IMR-90 (cell line): ENCODE measurements at regions not wholly inside any gene's neighbourhood (a gene's known extent, or its start where the extent isn't known, plus 50 kb on each side); places are given as distances from the start of the nearest gene placed in this dataset.

Experiments
- ATAC-seq: fragments of 200-7000 bp; cut with Tn5 transposase; 2 replicates; pipeline ENCODE4 v1.9.1; 2020; ENCODE audit warnings: low read depth, mild to moderate bottlenecking, moderate library complexity
- BruUV-seq: library from RNA; stranded (reverse); fragments of 400-500 nt; replicated peaks from 2 replicates; lab custom pipeline; 2021; lab: Mats Ljungman, UMichigan
- CTCF ChIA-PET: fragments of 300-600 bp; formaldehyde crosslinking; extraction: SDS; loops from one replicate; lab custom pipeline; 2021; ENCODE audit warnings: antibody characterized with exemption; lab: Yijun Ruan, JAX
- POLR2A ChIA-PET: fragments of 300-600 bp; sonication (Branson Sonifier 250); formaldehyde crosslinking; loops from one replicate; lab custom pipeline; 2022; ENCODE audit warnings: antibody characterized with exemption; ENCODE audit not compliant: unreplicated experiment; lab: Charles Lee
- DNase-seq: peaks from one replicate; pipeline ENCODE4 v3.0.0; 2013
- H2AFZ ChIP-seq: replicated peaks from 2 replicates; pipeline ENCODE3; 2013; ENCODE audit warnings: low read length, mild to moderate bottlenecking; ENCODE audit not compliant: poor library complexity
- H2AK5ac ChIP-seq: 2 replicates; pipeline ENCODE4 v1.6.1; 2013; ENCODE audit warnings: low read depth, low read length, inconsistent platforms
- H2AK9ac ChIP-seq: replicated peaks from 2 replicates; pipeline ENCODE3; 2013; ENCODE audit warnings: mild to moderate bottlenecking, low read depth, low read length, moderate library complexity; ENCODE audit not compliant: poor library complexity
- H2BK120ac ChIP-seq: 2 replicates; pipeline ENCODE4 v1.6.1; 2013; ENCODE audit warnings: low read depth, low read length, inconsistent platforms
- H2BK15ac ChIP-seq: 3 replicates; pipeline ENCODE4 v1.6.1; 2013; ENCODE audit warnings: low read depth, low read length, inconsistent platforms
- H2BK20ac ChIP-seq: 2 replicates; pipeline ENCODE4 v1.6.1; 2013; ENCODE audit warnings: low read depth, mild to moderate bottlenecking, inconsistent platforms, low read length, moderate library complexity
- H2BK5ac ChIP-seq: 2 replicates; pipeline ENCODE4 v1.6.1; 2013; ENCODE audit warnings: mild to moderate bottlenecking, low read depth, low read length, inconsistent platforms; ENCODE audit not compliant: poor library complexity, severe bottlenecking
- H3K14ac ChIP-seq: replicated peaks from 2 replicates; pipeline ENCODE4 v1.6.1; 2013; ENCODE audit warnings: low read depth, low read length, inconsistent platforms
- H3K18ac ChIP-seq: 2 replicates; pipeline ENCODE4 v1.6.1; 2013; ENCODE audit warnings: low read depth, low read length, control low read depth
- H3K23ac ChIP-seq: 2 replicates; pipeline ENCODE4 v1.6.1; 2013; ENCODE audit warnings: low read depth, low read length, inconsistent platforms
- H3K27ac ChIP-seq: 2 replicates; pipeline ENCODE4 v1.5.1; 2013; ENCODE audit warnings: mild to moderate bottlenecking, control low read depth, low read length; ENCODE audit not compliant: insufficient read depth
- H3K27me3 ChIP-seq: 2 replicates; pipeline ENCODE4 v1.6.1; 2013; ENCODE audit warnings: low read length; ENCODE audit not compliant: control insufficient read depth, insufficient read depth
- H3K36me3 ChIP-seq: 2 replicates; pipeline ENCODE4 v1.6.1; 2013; ENCODE audit warnings: low read length, mixed read lengths; ENCODE audit not compliant: control insufficient read depth, insufficient read depth
- H3K4ac ChIP-seq: 2 replicates; pipeline ENCODE4 v1.6.1; 2013; ENCODE audit warnings: low read depth, low read length, inconsistent platforms
- H3K4me1 ChIP-seq: 2 replicates; pipeline ENCODE4 v1.6.1; 2013; ENCODE audit warnings: low read length, mixed read lengths; ENCODE audit not compliant: control insufficient read depth, insufficient read depth
- H3K4me2 ChIP-seq: 2 replicates; pipeline ENCODE4 v1.6.1; 2013; ENCODE audit warnings: low read depth, mild to moderate bottlenecking, control low read depth, low read length, moderate library complexity
- H3K4me3 ChIP-seq: 2 replicates; pipeline ENCODE4 v1.5.1; 2013; ENCODE audit warnings: low read depth, mild to moderate bottlenecking, control low read depth, low read length, moderate library complexity; ENCODE audit not compliant: insufficient read depth
- H3K56ac ChIP-seq: 2 replicates; pipeline ENCODE4 v1.6.1; 2013; ENCODE audit warnings: low read length, inconsistent platforms; ENCODE audit not compliant: insufficient read depth; ENCODE audit errors: extremely low read depth
- H3K79me1 ChIP-seq, 2 experiments: 2 replicates each; pipeline ENCODE4 v1.6.1; 2013; ENCODE audit warnings: low read length in 2 of 2, inconsistent platforms in 1 of 2, low read depth in 1 of 2
- H3K9ac ChIP-seq: 2 replicates; pipeline ENCODE4 v1.6.1; 2013; ENCODE audit warnings: low read depth, low read length, control low read depth
- H3K9me1 ChIP-seq: 2 replicates; pipeline ENCODE4 v1.6.1; 2013; ENCODE audit warnings: low read length, inconsistent platforms; ENCODE audit not compliant: insufficient read depth
- H3K9me3 ChIP-seq: 2 replicates; pipeline ENCODE4 v1.6.1; 2013; ENCODE audit warnings: low read length; ENCODE audit not compliant: control insufficient read depth, insufficient read depth
- H4K20me1 ChIP-seq: 2 replicates; pipeline ENCODE4 v1.6.1; 2013; ENCODE audit warnings: low read length, inconsistent platforms; ENCODE audit not compliant: insufficient read depth
- H4K5ac ChIP-seq: 2 replicates; pipeline ENCODE4 v1.6.1; 2013; ENCODE audit warnings: mild to moderate bottlenecking, low read depth, low read length, control low read depth
- H4K8ac ChIP-seq, 2 experiments: 2 replicates each; pipeline ENCODE4 v1.6.1; 2013; ENCODE audit warnings: low read depth in 2 of 2, low read length in 2 of 2, control low read depth in 1 of 2, inconsistent platforms in 1 of 2
- H4K91ac ChIP-seq: 2 replicates; pipeline ENCODE4 v1.6.1; 2013; ENCODE audit warnings: low read depth, low read length, inconsistent platforms; ENCODE audit not compliant: insufficient read depth
- BHLHE40 ChIP-seq: fragments of 150-350 bp; IDR thresholded peaks from 2 replicates; pipeline ENCODE4 v1.6.1; 2016; ENCODE audit warnings: mild to moderate bottlenecking, low read depth, low read length
- CEBPB ChIP-seq: IDR thresholded peaks from 2 replicates; pipeline ENCODE4 v1.6.1; 2012; ENCODE audit warnings: low read depth, low read length, improper control_type of control experiment
- FOS ChIP-seq: fragments of 150-350 bp; IDR thresholded peaks from 2 replicates; pipeline ENCODE4 v1.6.1; 2016; ENCODE audit warnings: low read depth, low read length
- MAFK ChIP-seq: IDR thresholded peaks from 2 replicates; pipeline ENCODE4 v1.6.1; 2012; ENCODE audit warnings: low read depth, low read length, improper control_type of control experiment
- POLR2A ChIP-seq: IDR thresholded peaks from 2 replicates; pipeline ENCODE4 v1.6.1; 2012; ENCODE audit warnings: mild to moderate bottlenecking, low read depth, low read length
- RCOR1 ChIP-seq: IDR thresholded peaks from 2 replicates; pipeline ENCODE4 v1.6.1; 2012; ENCODE audit warnings: mild to moderate bottlenecking, low read length, improper control_type of control experiment; ENCODE audit not compliant: insufficient replicate concordance
- RFX5 ChIP-seq: IDR thresholded peaks from 2 replicates; pipeline ENCODE4 v1.8.0; 2012; ENCODE audit warnings: low read depth, mild to moderate bottlenecking, low read length, moderate library complexity
- SMC3 ChIP-seq: fragments of 150-350 bp; IDR thresholded peaks from 2 replicates; pipeline ENCODE4 v1.6.1; 2016; ENCODE audit warnings: low read depth, mild to moderate bottlenecking, antibody characterized with exemption, low read length, moderate library complexity
- WGBS, 2 experiments: methylation state at CpG; one replicate each; pipeline versions ENCODE4 v1.1.5 to v1.1.7; 2013; ENCODE audit warnings: missing lambda C conversion rate in 2 of 2; ENCODE audit not compliant: insufficient read length in 1 of 2; ENCODE audit errors: extremely low coverage in 2 of 2; 5-methylcytosine and 5-hydroxymethylcytosine counted together
- dilution Hi-C: fragments of 300-500 bp; cut with HindIII; formaldehyde crosslinking; loops from one replicate; pipeline ENCODE4 v1.14.3; 2018; ENCODE audit warnings: low sequenced_read_pairs; ENCODE audit not compliant: unreplicated experiment
- in situ Hi-C: fragments of 300-500 bp; cut with MboI; formaldehyde crosslinking; loops from 3 replicates; pipeline ENCODE4 v1.14.3; 2019; ENCODE audit warnings: low sequenced_read_pairs, inconsistent platforms, mixed read lengths
- intact Hi-C: fragments of 100-400 bp; cut with micrococcal nuclease; formaldehyde crosslinking; loops from 2 replicates; pipeline ENCODE4 v1.10.0; 2022

GRCh38 chr5:14011089-14012020 lies 66.9 kb upstream of the DNAH5 start (continued):
- TF ChIP-seq RCOR1: no peak
- TF ChIP-seq BHLHE40: no peak
- TF ChIP-seq MAFK: no peak
- TF ChIP-seq RFX5: no peak

GRCh38 chr5:14009575-14009974 lies 65.1 kb upstream of the DNAH5 start:
- Histone ChIP-seq H2BK15ac (peak overlapping the region; percentile 76; the same call in 2 of the 3 replicates), H2AK9ac (no peak overlapping the region), H3K18ac (peak overlapping the region; percentile 93), H2AFZ (no peak overlapping the region), H3K4me3 (no peak overlapping the region), H3K4ac (peak overlapping the region; percentile 91), H2BK20ac (peak overlapping the region; percentile 99), H3K79me1 (peaks cover 29 to 59% of the 10 kb centered on the region in 2 experiments), H3K4me1 (peaks cover 26% of the 10 kb centered on the region), H3K9me1 (peaks cover 21% of the 10 kb centered on the region), H3K36me3 (peaks cover 4% of the 10 kb centered on the region; the same call in 1 of the 2 replicates), H3K4me2 (peak overlapping the region; percentile 51; the same call in 1 of the 2 replicates), H3K27me3 (no peaks in the 10 kb centered on the region), H4K8ac (peak overlapping the region; percentile 76 to 93), H3K27ac (peak overlapping the region; percentile 97), H3K23ac (peak overlapping the region; percentile 94), H2BK5ac (peak overlapping the region; percentile 96), H3K9ac (peak overlapping the region; percentile 65; the same call in 1 of the 2 replicates), H3K9me3 (no peaks in the 10 kb centered on the region), H3K56ac (peak overlapping the region; percentile 99), H3K14ac (peak overlapping the region; percentile 94), H4K5ac (peak overlapping the region; percentile 73; the same call in 1 of the 2 replicates), H4K91ac (peak overlapping the region; percentile 99), H2BK120ac (peak overlapping the region; percentile 98), H4K20me1 (no peaks in the 10 kb centered on the region), H2AK5ac (peak overlapping the region; percentile 87)
- no CpG with 5 or more reads among the region's 2 CpGs for WGBS, 2 experiments
- CTCF ChIA-PET: no interaction called here
- no TSS peak for BruUV-seq
- in situ Hi-C loops: no loop called here
- peak; percentile 41 for DNase-seq
- POLR2A ChIA-PET: interaction anchor here (1.1 to 1.3 kb wide), 3 partner anchors 26 to 136 kb away, joined by 3 to 4 read pairs (median 4); no protein-coding TSS in a partner anchor
- intact Hi-C loops: loop anchor here (5.0 kb wide), 2 partner anchors 43 to 263 kb away; no protein-coding TSS in a partner anchor
- dilution Hi-C loops: no loop called here
- TF ChIP-seq CEBPB (no peak), FOS (no peak), MAFK (no peak), SMC3 (no peak), POLR2A (no peak)
- no peak for ATAC-seq
